ENCODE measurements at regions not wholly inside any gene's neighbourhood (a gene's known extent, or its start where the extent isn't known, plus 50 kb on each side); places are given as distances from the start of the nearest gene placed in this dataset.

- ChIA-PET POLR2A (no interaction called here), CTCF (interaction anchor here (1.0 kb wide), 1 partner anchor 23 kb away, joined by 3 read pairs; no protein-coding TSS in a partner anchor)
- H3K36me3 Mint-ChIP-seq (ENCODE audit: low read depth) = no peaks in the 10 kb centered on the region
- H3K4me1 Mint-ChIP-seq (ENCODE audit: low read depth) = no peaks in the 10 kb centered on the region
- H3K27me3 ChIP-seq (ENCODE audit: control insufficient read depth in 1 of 2, insufficient read depth in 2 of 2, low read length in 2 of 2) = no peaks in the 10 kb centered on the region
- peaks cover 0 to 5% of the 10 kb centered on the region in 2 experiments for H3K9me3 ChIP-seq (ENCODE audit: control insufficient read depth in 1 of 2, insufficient read depth in 1 of 2, low read length in 2 of 2)
- ATAC-seq (ENCODE audit: poor library complexity) (no peak), DNase-seq (no peak)
- intact Hi-C loops (cut with DNase I, micrococcal nuclease) = no loop called here
- H3K9me3 Mint-ChIP-seq = peaks cover 6% of the 10 kb centered on the region
- no peaks in the 10 kb centered on the region for H3K36me3 ChIP-seq (ENCODE audit: insufficient read depth, low read length)
- TF ChIP-seq CTCF (IDR thresholded peaks at IDR 0.05) = no peak
- H3K27me3 Mint-ChIP-seq = no peaks in the 10 kb centered on the region
- no peak overlapping the region for H3K27ac Mint-ChIP-seq
- H3K4me3 Mint-ChIP-seq = no peak overlapping the region
- H3K4me1 ChIP-seq (ENCODE audit: insufficient read depth, low read length) = no peaks in the 10 kb centered on the region
- no peak overlapping the region for H3K27ac ChIP-seq (ENCODE audit: low read depth in 1 of 2, low read length in 2 of 2)
- no peak overlapping the region for H3K4me3 ChIP-seq (ENCODE audit: low read length)
These were observed 1296.1 kb upstream of the PCDH7 start for GRCh38 chr4:29423836-29424721.

- POLR2A ChIA-PET = no interaction called here
- Mint-ChIP-seq H3K4me1 (ENCODE audit: low read depth) (no peaks in the 10 kb centered on the region), H3K36me3 (ENCODE audit: low read depth) (no peaks in the 10 kb centered on the region), H3K4me3 (no peak overlapping the region), H3K9me3 (peaks cover 9% of the 10 kb centered on the region), H3K27ac (no peak overlapping the region), H3K27me3 (no peaks in the 10 kb centered on the region)
- Histone ChIP-seq H3K27me3 (ENCODE audit: control insufficient read depth in 1 of 2, insufficient read depth in 2 of 2, low read length in 2 of 2) (no peaks in the 10 kb centered on the region), H3K36me3 (ENCODE audit: insufficient read depth, low read length) (no peaks in the 10 kb centered on the region), H3K4me3 (ENCODE audit: low read length) (no peak overlapping the region), H3K9me3 (ENCODE audit: control insufficient read depth in 1 of 2, insufficient read depth in 1 of 2, low read length in 2 of 2) (peaks cover 6% of the 10 kb centered on the region in 2 experiments), H3K4me1 (ENCODE audit: insufficient read depth, low read length) (no peaks in the 10 kb centered on the region), H3K27ac (ENCODE audit: low read depth in 1 of 2, low read length in 2 of 2) (no peak overlapping the region)
- intact Hi-C loops (cut with DNase I, micrococcal nuclease) = no loop called here
- CTCF ChIA-PET = no interaction called here
- TF ChIP-seq CTCF (IDR thresholded peaks at IDR 0.05) = no peak
- DNase-seq = no peak
- no peak for ATAC-seq (ENCODE audit: poor library complexity)
These were observed 1266.8 kb upstream of the PCDH7 start for GRCh38 chr4:29453303-29453820.

GRCh38 chr4:29459926-29460325, 1260.2 kb upstream of the PCDH7 start:
- POLR2A ChIA-PET = no interaction called here
- intact Hi-C loops (cut with DNase I, micrococcal nuclease) = no loop called here
- Mint-ChIP-seq H3K27me3 (no peaks in the 10 kb centered on the region), H3K4me1 (ENCODE audit: low read depth) (no peaks in the 10 kb centered on the region), H3K9me3 (peaks cover 26% of the 10 kb centered on the region), H3K4me3 (no peak overlapping the region), H3K27ac (no peak overlapping the region), H3K36me3 (ENCODE audit: low read depth) (no peaks in the 10 kb centered on the region)
- Histone ChIP-seq H3K4me3 (ENCODE audit: low read length) (no peak overlapping the region), H3K36me3 (ENCODE audit: insufficient read depth, low read length) (no peaks in the 10 kb centered on the region), H3K9me3 (ENCODE audit: control insufficient read depth in 1 of 2, insufficient read depth in 1 of 2, low read length in 2 of 2) (peaks cover 13 to 16% of the 10 kb centered on the region in 2 experiments), H3K4me1 (ENCODE audit: insufficient read depth, low read length) (no peaks in the 10 kb centered on the region), H3K27me3 (ENCODE audit: control insufficient read depth in 1 of 2, insufficient read depth in 2 of 2, low read length in 2 of 2) (no peaks in the 10 kb centered on the region), H3K27ac (ENCODE audit: low read depth in 1 of 2, low read length in 2 of 2) (no peak overlapping the region)
- no peak for ATAC-seq (ENCODE audit: poor library complexity)
- no peak for TF ChIP-seq CTCF (IDR thresholded peaks at IDR 0.05)
- DNase-seq = no peak
- CTCF ChIA-PET = no interaction called here

All from CD4-positive, alpha-beta T cell (primary cell).